H9 (cell line): ENCODE measurements at regions not wholly inside any gene's neighbourhood (a gene's known extent, or its start where the extent isn't known, plus 50 kb on each side); places are given as distances from the start of the nearest gene placed in this dataset.

Experiments used
- DNase-seq: peaks from one replicate; pipeline ENCODE4 v3.0.0-alpha.2; 2017
- H2AFZ ChIP-seq: one replicate; pipeline ENCODE4 v1.6.1; 2013; ENCODE audit warnings: mild to moderate bottlenecking, low read length, control low read depth, moderate library complexity
- H2AK5ac ChIP-seq: 2 replicates; pipeline ENCODE4 v1.6.1; 2013; ENCODE audit warnings: low read length, control low read depth, mixed read lengths; ENCODE audit not compliant: insufficient read length
- H2BK120ac ChIP-seq: one replicate; pipeline ENCODE4 v1.6.1; 2013; ENCODE audit warnings: low read depth, mild to moderate bottlenecking, low read length, control low read depth, inconsistent platforms; ENCODE audit not compliant: poor library complexity, severe bottlenecking
- H2BK12ac ChIP-seq: 2 replicates; pipeline ENCODE4 v1.6.1; 2013; ENCODE audit warnings: low read length, control low read depth, mixed read lengths, low read depth; ENCODE audit not compliant: insufficient read length
- H2BK15ac ChIP-seq: 2 replicates; pipeline ENCODE4 v1.6.1; 2013; ENCODE audit warnings: low read depth, low read length, control low read depth
- H2BK20ac ChIP-seq: one replicate; pipeline ENCODE4 v1.6.1; 2013; ENCODE audit warnings: low read depth, mild to moderate bottlenecking, low read length, control low read depth, inconsistent platforms; ENCODE audit not compliant: poor library complexity, severe bottlenecking
- H2BK5ac ChIP-seq: 2 replicates; pipeline ENCODE4 v1.6.1; 2013; ENCODE audit warnings: low read length, control low read depth, mixed read lengths; ENCODE audit not compliant: insufficient read length
- H3K14ac ChIP-seq: 2 replicates; pipeline ENCODE4 v1.6.1; 2013; ENCODE audit warnings: low read length, control low read depth; ENCODE audit not compliant: insufficient read depth
- H3K18ac ChIP-seq: 2 replicates; pipeline ENCODE4 v1.6.1; 2013; ENCODE audit warnings: low read depth, mild to moderate bottlenecking, mixed read lengths, low read length, control low read depth; ENCODE audit not compliant: insufficient read length
- H3K23ac ChIP-seq: 2 replicates; pipeline ENCODE4 v1.6.1; 2013; ENCODE audit warnings: low read length, control low read depth, mixed read lengths, low read depth; ENCODE audit not compliant: insufficient read length
- H3K23me2 ChIP-seq: 2 replicates; pipeline ENCODE4 v1.6.1; 2013; ENCODE audit warnings: low read depth, mild to moderate bottlenecking, mixed read lengths, low read length, control low read depth; ENCODE audit not compliant: insufficient read length, poor library complexity, severe bottlenecking
- H3K27ac ChIP-seq: 2 replicates; pipeline ENCODE4 v1.5.1; 2013; ENCODE audit warnings: low read length, control low read depth, mixed read lengths, low read depth; ENCODE audit not compliant: insufficient read length
- H3K27me3 ChIP-seq: 2 replicates; pipeline ENCODE4 v1.6.1; 2013; ENCODE audit warnings: low read length, control low read depth, inconsistent platforms; ENCODE audit not compliant: insufficient read depth
- H3K4ac ChIP-seq: 2 replicates; pipeline ENCODE4 v1.6.1; 2013; ENCODE audit warnings: low read depth, mild to moderate bottlenecking, control low read depth, inconsistent platforms, low read length, moderate library complexity
- H3K4me1 ChIP-seq: 2 replicates; pipeline ENCODE4 v1.6.1; 2013; ENCODE audit warnings: low read length, control low read depth, inconsistent platforms; ENCODE audit not compliant: insufficient read depth
- H3K4me2 ChIP-seq: 2 replicates; pipeline ENCODE4 v1.6.1; 2013; ENCODE audit warnings: low read length, control low read depth, mixed read lengths; ENCODE audit not compliant: insufficient read length, insufficient read depth
- H3K56ac ChIP-seq: 2 replicates; pipeline ENCODE4 v1.6.1; 2013; ENCODE audit warnings: low read depth, mild to moderate bottlenecking, mixed read lengths, low read length, control low read depth; ENCODE audit not compliant: insufficient read length
- H3K79me1 ChIP-seq: 2 replicates; pipeline ENCODE4 v1.6.1; 2013; ENCODE audit warnings: low read depth, mild to moderate bottlenecking, moderate library complexity, low read length, control low read depth, inconsistent platforms; ENCODE audit not compliant: insufficient read depth, poor library complexity, severe bottlenecking
- H3K79me2 ChIP-seq: 2 replicates; pipeline ENCODE4 v1.6.1; 2013; ENCODE audit warnings: low read length, control low read depth, inconsistent platforms; ENCODE audit not compliant: insufficient read depth
- H3K9ac ChIP-seq: 2 replicates; pipeline ENCODE4 v1.6.1; 2013; ENCODE audit warnings: low read length, control low read depth, mixed read lengths; ENCODE audit not compliant: insufficient read length; ENCODE audit errors: extremely low read depth
- H3K9me3 ChIP-seq: one replicate; pipeline ENCODE4 v1.6.1; 2013; ENCODE audit warnings: low read depth, low read length, inconsistent platforms; ENCODE audit not compliant: control insufficient read depth
- H3T11ph ChIP-seq: one replicate; pipeline ENCODE4 v1.6.1; 2013; ENCODE audit warnings: mild to moderate bottlenecking, low read length, control low read depth, inconsistent platforms
- H4K20me1 ChIP-seq: one replicate; pipeline ENCODE4 v1.6.1; 2013; ENCODE audit not compliant: control insufficient read depth, insufficient read length, insufficient read depth
- H4K5ac ChIP-seq: 2 replicates; pipeline ENCODE4 v1.6.1; 2013; ENCODE audit warnings: low read depth, mild to moderate bottlenecking, mixed read lengths, low read length, control low read depth; ENCODE audit not compliant: insufficient read length
- H4K8ac ChIP-seq: replicated peaks from 2 replicates; pipeline ENCODE4 v1.6.1; 2013; ENCODE audit warnings: low read length, control low read depth, mixed read lengths, low read depth; ENCODE audit not compliant: insufficient read length
- H4K91ac ChIP-seq: 2 replicates; pipeline ENCODE4 v1.6.1; 2013; ENCODE audit warnings: low read depth, mild to moderate bottlenecking, moderate library complexity, mixed read lengths, low read length, control low read depth; ENCODE audit not compliant: insufficient read length
- H3K27ac Mint-ChIP-seq, 3 experiments: 2 replicates in 2 of 3; 3 replicates in 1 of 3; pipeline ENCODE4 v1.8.0; 2020 to 2021; ENCODE audit warnings: mixed read lengths in 3 of 3, mild to moderate bottlenecking in 1 of 3, moderate library complexity in 1 of 3
- H3K27me3 Mint-ChIP-seq: 2 replicates; pipeline ENCODE4 v1.8.0; 2021; ENCODE audit warnings: low read depth, mild to moderate bottlenecking, moderate library complexity, mixed read lengths
- H3K36me3 Mint-ChIP-seq, 3 experiments: 2 replicates in 2 of 3; 3 replicates in 1 of 3; pipeline ENCODE4 v1.8.0; 2020 to 2021; ENCODE audit warnings: low read depth in 3 of 3, mixed read lengths in 3 of 3; ENCODE audit not compliant: insufficient read depth in 1 of 3
- H3K4me1 Mint-ChIP-seq, 2 experiments: 2 replicates each; pipeline ENCODE4 v1.8.0; 2020; ENCODE audit warnings: mixed read lengths in 2 of 2
- H3K4me3 Mint-ChIP-seq, 2 experiments: 2 replicates in 1 of 2; 3 replicates in 1 of 2; pipeline ENCODE4 v1.8.0; 2020 to 2021; ENCODE audit warnings: mild to moderate bottlenecking in 2 of 2, mixed read lengths in 2 of 2, moderate library complexity in 1 of 2
- H3K9me3 Mint-ChIP-seq, 2 experiments: 2 replicates in 1 of 2; 3 replicates in 1 of 2; pipeline ENCODE4 v1.8.0; 2020; ENCODE audit warnings: mild to moderate bottlenecking in 2 of 2, mixed read lengths in 2 of 2, moderate library complexity in 1 of 2
- CTCF ChIP-seq: fragments of 200-600 bp; sonication (generic); conservative IDR thresholded peaks from 3 replicates; pipeline ENCODE4 v1.8.0; 2021; ENCODE audit warnings: antibody characterized with exemption, mild to moderate bottlenecking
- WGBS: extraction: QIAGEN DNeasy Blood & Tissue Kit; methylation state at CpG from one replicate; pipeline ENCODE4 v1.1.7; 2013; ENCODE audit warnings: missing lambda C conversion rate, low lambda C conversion rate, mixed read lengths; ENCODE audit not compliant: insufficient read length; ENCODE audit errors: extremely low coverage; 5-methylcytosine and 5-hydroxymethylcytosine counted together

- H3K56ac ChIP-seq: no peak overlapping the region
- no peaks in the 10 kb centered on the region for H3K23me2 ChIP-seq
- H2BK15ac ChIP-seq: no peak overlapping the region
- no peak overlapping the region for H3K27ac ChIP-seq
- H2AK5ac ChIP-seq: no peak overlapping the region
- H2BK120ac ChIP-seq: no peak overlapping the region
- H3K14ac ChIP-seq: no peak overlapping the region
- H2BK5ac ChIP-seq: no peak overlapping the region
- H2BK20ac ChIP-seq: no peak overlapping the region
- H2BK12ac ChIP-seq: no peak overlapping the region
- no peak overlapping the region for H3K9ac ChIP-seq
- H3K18ac ChIP-seq: no peak overlapping the region
- H3K9me3 Mint-ChIP-seq: no peaks in the 10 kb centered on the region
- H3K4me3 Mint-ChIP-seq: no peak overlapping the region
- H4K91ac ChIP-seq: no peak overlapping the region
- 100% methylated on average over 1 of the region's 1 CpG for WGBS
- H4K8ac ChIP-seq: no peak overlapping the region
- no peaks in the 10 kb centered on the region for H3K4me1 ChIP-seq
- no peak overlapping the region for H3K27ac Mint-ChIP-seq
- H3K4me2 ChIP-seq: no peak overlapping the region
- no peak overlapping the region for H3K4ac ChIP-seq
- H3K79me2 ChIP-seq: no peaks in the 10 kb centered on the region
- H4K20me1 ChIP-seq: no peaks in the 10 kb centered on the region
- H3K9me3 ChIP-seq: no peaks in the 10 kb centered on the region
- no peak for TF ChIP-seq CTCF
- H3K4me1 Mint-ChIP-seq: no peaks in the 10 kb centered on the region
- H4K5ac ChIP-seq: no peak overlapping the region
- H3K27me3 Mint-ChIP-seq: no peaks in the 10 kb centered on the region
- H3K79me1 ChIP-seq: no peaks in the 10 kb centered on the region
- no peaks in the 10 kb centered on the region for H3K36me3 Mint-ChIP-seq
- H3T11ph ChIP-seq: no peak overlapping the region
- no peaks in the 10 kb centered on the region for H3K27me3 ChIP-seq
- no peak overlapping the region for H3K23ac ChIP-seq
- H2AFZ ChIP-seq: no peak overlapping the region
- DNase-seq: no peak
Measured at GRCh38 chr5:23718564-23718963, 211.2 kb downstream of the PRDM9 start.
